Left colon (tissue), 2 donors: ENCODE measurements at regions not wholly inside any gene's neighbourhood (a gene's known extent, or its start where the extent isn't known, plus 50 kb on each side); places are given as distances from the start of the nearest gene placed in this dataset.

ENCODE experiments used
- ATAC-seq: fragments of 200-7000 bp; cut with Tn5 transposase; one replicate; pipeline ENCODE4 v1.9.1; 2020; ENCODE audit warnings: mild to moderate bottlenecking, moderate library complexity
- DNase-seq, 2 donors: peaks; one replicate each; pipeline ENCODE4 v3.0.0-alpha.2; 2020
- intact Hi-C, 2 donors: fragments of 100-400 bp; cut with DNase I in 1 of 2; cut with micrococcal nuclease in 1 of 2; formaldehyde crosslinking; loops; one replicate each; pipeline versions ENCODE4 v1.11.2 to v1.14.0; 2022; cut with DNase I, micrococcal nuclease
- donor health status: DM: no; HTN: no; CAD: no.
- donor health status: DM: yes; HTN: yes; CAD: no.

DNA sequence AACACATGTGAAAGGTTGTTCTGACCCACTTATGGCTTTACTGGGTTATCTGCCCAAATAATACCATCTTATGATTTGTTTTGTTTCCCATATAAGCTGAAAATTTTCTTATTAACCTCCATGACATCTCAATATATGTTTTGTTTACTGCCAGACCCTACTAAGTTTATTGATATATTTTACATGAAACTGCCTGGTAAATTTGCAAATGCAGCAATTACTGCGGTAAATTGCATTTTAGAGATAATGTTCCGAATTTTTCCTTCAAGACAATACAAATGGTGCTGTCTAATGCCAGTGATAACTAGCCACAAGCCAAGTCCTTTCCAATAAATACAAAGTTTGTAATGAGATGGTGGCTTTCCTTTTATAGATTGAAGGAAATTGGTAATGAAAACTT, 275.9 kb downstream of the SAMD5 start:
- no peak for ATAC-seq
- no peak for DNase-seq
- intact Hi-C loops = no loop called here

DNA sequence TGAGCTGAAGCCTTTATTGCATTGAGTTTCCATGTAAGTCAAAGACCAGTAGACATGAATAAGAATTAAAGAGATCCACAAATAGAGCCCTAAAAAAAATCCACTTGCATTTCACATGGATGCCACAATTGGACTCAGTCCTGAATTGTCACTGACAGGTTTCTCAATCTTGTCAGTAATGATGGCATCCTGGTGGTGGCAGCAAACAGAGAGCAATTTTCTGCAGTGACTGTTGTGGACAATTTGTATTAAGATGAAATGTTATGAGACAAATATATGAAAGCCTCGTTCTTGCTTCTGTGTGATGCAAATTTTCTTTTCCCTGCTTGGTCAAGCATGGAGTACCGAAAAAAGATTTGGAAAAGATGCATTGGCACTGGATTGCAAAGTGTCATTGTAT, 278.9 kb downstream of the SAMD5 start:
- DNase-seq (no peak), ATAC-seq (no peak)
- intact Hi-C loops = no loop called here

DNA sequence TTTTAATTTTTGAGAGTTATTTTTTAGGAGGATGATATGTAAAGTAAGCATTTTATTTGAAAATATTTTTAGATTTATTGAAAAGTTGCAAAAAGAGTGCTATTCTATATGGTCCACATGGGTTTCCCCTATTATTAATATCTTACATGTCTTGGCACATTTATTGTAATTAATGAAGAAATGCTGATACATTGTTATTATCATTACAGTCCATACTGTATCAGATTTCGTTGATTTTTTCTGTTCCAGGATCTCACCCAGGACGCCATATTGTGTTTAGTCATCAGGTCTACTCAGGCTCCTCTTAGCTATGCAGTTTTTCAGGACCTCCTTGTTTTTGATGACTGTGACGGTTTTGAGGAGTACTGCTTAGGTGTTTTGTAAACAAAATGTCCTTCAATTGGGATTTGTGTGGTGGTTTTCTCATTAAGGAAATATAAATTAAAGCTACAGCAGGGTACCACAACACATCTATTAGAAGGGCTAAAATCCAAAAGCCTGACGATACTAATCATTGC, 281.0 kb downstream of the SAMD5 start:
- no peak for DNase-seq
- intact Hi-C loops = no loop called here
- no peak for ATAC-seq

DNA sequence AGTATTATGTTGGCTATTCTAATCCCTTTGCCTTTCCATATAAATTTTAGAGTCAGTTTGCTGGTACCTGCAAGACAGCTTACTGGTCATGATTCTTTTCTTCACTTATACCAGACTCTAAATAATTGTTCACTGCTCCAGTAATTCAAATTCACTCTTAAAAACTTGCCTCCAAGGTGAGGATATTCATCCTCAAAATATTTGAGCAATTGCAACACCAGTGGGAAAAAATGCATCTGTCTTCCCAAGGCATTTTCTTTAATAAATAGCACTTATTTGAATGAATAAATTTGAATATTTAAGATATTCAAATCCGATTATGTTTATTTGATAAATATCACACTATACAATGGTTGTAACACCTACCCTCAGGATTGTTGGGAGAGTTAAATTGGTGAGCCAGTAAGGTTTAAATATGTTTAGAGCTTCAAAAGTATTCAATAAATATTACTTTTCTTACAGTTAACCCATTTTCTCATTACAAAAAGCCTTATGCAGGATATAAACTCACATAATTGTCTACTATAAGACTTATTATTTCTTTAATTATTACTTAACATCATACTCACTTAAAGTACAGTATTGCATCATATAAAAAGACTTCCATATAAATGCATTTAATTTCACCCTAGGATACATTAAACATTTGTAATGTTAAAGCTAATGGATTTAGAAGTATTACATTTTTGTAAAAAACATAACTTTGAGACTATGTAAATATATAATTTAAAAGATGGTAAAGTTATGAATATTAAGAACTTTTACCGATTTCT, 285.6 kb downstream of the SAMD5 start:
- DNase-seq = no peak
- no peak for ATAC-seq
- intact Hi-C loops = no loop called here

DNA sequence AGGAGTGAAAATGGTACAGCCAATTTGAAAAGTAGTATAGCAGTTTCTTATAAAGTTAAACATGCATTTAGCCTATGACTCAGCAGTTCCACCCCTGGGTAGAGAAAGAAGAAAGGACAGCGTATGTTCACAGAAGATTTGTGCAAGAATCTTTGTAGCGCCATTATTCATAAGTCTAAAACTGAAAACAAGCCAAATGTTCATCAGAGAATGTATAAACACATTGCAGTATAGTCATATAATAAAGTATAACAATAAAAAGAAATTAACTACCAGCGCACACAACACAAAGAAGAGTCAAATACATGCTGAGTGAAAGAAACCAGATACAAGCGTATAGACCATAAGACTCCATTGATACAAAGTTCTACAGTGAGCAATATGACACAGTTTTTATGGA, 294.0 kb downstream of the SAMD5 start:
- no peak for DNase-seq
- peak; percentile 44 for ATAC-seq
- intact Hi-C loops = no loop called here

DNA sequence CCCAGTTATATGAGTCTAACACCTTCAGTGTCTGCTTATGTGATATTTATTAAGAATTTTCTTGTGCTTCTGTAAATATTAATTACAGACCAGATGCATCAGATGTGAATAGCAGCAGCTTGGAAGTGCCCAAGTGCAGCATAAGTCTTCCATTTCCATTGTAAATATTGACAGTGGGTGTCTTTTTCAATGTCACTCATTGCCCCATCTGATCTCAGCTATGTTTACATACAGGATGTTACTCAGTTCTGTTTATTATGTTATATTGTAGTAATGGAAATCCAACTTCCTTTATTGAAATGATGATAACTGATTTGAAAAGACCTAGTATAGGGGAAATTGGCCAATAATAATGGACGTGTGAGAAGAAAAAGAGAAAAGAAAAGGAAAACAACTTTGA, 296.7 kb downstream of the SAMD5 start:
- DNase-seq = no peak
- ATAC-seq = peak; percentile 72
- intact Hi-C loops = no loop called here

DNA sequence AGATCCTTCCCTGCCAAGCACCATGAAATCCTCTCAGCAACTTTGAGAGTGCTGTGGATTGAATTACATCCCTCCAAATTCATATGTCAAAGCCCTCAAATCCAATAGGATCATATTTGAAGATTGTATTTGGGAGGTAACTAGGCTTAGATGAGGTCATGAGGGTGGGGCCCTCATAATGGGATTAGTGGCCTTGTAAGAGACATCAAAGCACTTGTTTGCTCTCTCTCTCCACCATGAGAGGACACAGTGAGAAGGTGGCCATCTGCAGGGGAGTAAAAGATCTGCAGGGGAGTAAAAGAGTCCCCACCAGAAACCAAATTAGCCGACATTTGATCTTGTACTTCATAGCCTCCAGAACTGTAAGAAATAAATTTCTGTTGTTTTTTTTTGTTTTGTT, 298.2 kb downstream of the SAMD5 start:
- intact Hi-C loops = no loop called here
- ATAC-seq = no peak

DNA sequence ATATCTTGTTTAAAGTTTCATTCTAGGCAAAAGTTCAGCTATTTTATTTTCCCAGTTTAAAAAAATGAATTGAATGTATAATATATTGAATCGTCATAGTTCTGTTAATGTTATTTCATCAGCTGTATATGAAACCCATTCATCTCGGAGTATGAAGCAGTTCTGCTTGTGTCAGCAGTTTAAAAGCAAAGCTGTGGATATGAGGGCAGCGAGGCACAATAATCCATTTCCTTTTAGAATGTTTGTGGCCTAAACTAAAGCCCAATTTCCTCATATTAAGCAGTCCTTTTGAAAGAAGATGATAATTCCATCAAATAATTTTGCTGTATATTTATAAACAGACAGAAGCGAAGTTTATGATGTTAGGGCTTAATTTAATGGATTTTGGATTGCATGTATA, 300.1 kb downstream of the SAMD5 start:
- ATAC-seq (no peak), DNase-seq (no peak)
- intact Hi-C loops = no loop called here

More for the DNA sequence above, 298.2 kb downstream of the SAMD5 start:
- no peak for DNase-seq

DNA sequence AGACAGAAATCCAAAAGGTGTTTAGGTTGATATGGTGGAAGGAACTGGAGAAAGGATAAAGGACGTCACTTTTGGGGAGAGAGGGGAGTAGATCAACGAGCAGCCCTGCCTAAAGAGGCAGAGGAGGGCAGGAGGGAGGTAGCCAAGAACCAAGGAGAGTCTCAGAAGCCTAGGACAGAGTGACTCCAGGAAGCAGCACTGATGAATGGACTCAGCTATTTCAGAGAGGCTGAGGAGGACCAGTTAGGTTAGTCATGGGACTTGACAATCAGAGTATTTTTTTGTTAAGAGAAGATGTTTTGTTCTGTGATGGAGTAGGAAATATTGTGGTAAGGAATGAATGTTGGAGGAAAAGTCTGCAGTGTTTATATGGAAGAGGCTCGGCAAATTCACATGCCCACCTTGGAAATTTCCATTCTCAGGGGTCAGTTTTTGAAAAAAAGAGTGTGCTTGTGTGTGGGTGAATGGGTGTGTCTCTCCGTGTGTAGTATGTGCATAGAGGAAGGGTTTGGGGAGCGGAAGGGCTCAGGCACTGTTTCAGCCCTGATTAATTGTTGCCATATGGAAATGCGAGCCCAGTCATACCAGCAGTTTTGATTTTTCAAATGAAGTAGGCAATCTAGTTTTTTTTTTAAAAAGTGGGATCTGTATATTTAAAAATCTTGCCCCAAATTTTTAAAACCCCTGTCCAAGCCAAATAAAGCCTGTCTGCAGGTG, 303.6 kb downstream of the SAMD5 start:
- intact Hi-C loops = no loop called here
- ATAC-seq (no peak), DNase-seq (no peak)

DNA sequence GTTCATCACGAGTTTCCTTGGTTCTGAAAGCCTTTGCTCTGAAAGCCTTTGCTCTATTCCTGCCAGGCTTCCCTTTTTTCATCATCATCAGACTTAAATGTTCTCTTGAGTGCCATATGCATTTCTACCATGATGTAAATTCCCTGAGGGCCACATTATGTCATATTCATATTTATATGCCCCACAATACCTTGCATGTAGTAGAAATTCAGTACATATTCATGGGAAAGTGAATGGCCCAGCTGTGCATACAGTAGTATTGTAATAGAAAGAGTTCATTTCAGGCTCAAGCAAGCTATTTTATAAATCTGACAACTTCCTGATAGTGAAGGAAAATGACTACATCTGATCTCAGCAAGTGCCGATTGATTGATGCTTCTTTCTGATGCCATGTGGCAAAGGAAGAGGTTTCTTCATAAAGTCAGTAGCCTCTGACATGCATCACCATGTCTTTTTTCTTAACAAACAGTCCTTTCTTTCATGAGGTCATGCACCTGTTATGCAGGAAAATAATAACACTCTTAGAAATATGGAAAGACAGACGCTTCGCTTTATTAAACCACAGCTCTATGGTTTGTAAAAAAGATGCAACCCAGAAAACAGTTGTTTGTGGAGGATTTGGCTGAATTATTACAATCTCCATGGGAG, 308.7 kb downstream of the SAMD5 start:
- intact Hi-C loops = no loop called here
- no peak for DNase-seq

DNA sequence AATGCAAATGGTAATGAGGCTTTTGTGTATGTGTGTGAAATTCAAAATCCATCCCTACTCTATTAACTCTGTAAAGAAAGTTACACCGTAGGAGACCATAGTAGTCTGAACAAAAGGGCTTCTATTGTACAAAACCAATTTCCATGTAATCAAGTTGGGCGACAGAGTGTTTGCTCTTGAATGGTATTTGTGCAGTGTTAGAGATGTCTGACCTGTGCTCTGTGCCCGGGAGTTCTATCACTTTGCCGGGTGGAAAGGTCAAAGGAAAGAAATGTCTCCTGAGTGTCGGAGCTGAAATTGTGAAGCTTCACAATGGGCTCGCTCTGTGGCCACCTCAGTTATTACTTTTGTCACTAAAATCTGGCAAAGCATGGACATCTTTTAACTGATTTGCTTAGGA, 312.0 kb downstream of the SAMD5 start:
- no peak for DNase-seq
- intact Hi-C loops = no loop called here
- ATAC-seq = no peak

More for the DNA sequence above, 308.7 kb downstream of the SAMD5 start:
- ATAC-seq = no peak

DNA sequence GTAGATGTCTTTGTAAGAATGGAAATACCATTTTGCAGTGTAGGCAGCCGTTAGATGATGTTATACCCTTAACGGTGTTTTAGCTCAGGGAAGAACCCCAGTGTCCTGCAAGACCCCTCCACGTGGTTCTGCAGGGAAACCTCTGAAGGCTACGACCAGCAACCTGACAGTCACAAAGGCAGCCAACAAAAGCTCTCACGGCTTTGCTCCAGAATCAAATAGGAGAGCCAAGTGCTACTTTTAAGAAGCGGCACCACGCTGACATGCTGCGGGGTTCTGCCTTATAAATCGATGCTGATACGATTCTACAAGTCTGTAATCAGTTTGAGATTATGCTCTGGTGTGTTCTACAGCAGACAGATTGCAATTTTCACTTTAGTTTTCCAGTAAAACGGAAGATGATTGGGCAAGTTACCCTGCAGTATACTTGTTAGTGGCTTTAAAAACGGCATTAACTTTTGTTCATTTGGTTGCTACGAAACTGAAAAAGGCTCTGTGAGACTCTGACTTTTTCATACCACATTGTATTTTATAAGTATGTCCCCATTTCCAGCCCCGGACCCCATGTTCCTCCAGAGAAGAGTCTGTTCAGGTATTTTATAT, 312.9 kb downstream of the SAMD5 start:
- DNase-seq (no peak), ATAC-seq (no peak)
- intact Hi-C loops = no loop called here

DNA sequence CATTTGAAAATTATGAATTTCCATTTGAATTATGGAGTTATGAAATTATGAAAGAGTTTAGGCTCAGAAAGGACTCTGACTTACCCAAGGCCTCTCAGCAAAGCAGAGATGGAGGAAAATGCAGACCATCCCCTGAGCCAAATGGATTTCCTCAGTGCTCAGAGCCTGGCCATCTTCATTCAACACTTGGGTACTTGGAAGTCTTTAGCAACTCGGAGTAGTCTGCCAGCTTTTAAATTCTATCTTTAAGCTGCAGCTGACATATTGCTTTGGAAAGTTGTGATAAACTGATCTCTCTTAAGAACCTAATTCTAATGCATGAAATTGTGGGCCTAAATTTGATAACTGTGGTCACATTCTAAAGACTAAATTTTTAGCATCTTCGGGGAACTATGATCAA, 315.4 kb downstream of the SAMD5 start:
- DNase-seq = no peak
- intact Hi-C loops = no loop called here
- no peak for ATAC-seq

DNA sequence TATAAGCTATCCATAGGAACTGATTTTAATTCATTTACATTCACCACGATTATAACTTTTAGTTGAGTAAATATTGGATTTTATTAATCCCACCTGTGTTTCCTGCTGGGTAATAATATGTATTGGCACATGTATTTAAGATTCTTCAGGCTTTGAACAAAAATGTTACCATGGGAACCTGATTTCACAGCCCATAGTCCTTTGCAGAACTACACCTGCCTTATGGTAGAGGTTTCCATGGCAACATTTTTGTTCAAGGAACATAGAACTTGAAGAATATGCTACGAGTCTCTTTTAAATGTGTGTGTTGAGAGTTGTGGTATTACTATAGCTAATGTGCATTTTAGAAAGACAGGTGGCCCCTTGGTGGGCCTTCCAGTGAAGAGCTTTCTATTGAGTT, 317.4 kb downstream of the SAMD5 start:
- intact Hi-C loops = no loop called here
- DNase-seq (no peak), ATAC-seq (no peak)

DNA sequence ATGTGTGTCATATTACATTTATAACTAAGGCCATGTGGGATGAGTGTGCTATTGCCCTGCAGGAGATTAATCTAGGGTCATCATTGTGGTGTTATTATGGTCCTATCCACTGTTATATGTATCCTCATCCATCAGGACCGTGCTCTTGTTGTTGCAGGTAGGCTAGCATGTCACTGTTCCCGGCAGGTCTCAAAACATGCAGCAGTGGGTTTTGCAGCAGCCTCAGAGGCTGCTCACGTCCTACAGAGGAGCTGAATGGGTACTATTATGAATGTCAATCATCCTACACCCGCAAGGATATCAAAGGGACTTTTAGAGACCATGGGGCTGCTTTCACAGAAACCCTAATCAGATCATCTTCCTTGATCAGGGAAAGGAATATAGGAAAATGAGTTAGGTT, 318.2 kb downstream of the SAMD5 start:
- ATAC-seq = no peak
- intact Hi-C loops = no loop called here

DNA sequence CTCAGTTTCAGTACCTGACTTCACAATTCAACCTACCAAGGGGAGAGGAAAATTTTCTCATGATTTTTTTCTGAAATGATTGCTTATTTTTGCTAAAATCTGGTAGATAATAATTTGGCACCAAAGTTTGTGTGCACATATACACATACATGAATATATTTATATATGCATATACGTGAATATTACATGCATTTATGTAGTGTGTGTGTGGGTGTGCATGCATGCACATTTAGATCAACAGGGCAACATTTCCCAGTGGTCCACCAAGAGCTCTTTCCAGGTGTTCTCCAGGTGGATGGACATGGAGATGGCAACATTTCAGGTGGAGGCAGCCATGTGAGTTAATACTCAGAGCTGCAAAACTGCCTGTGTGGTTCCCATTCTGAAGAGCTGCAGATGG, 320.9 kb downstream of the SAMD5 start:
- no peak for ATAC-seq
- intact Hi-C loops = no loop called here

More for the DNA sequence above, 318.2 kb downstream of the SAMD5 start:
- DNase-seq = no peak

DNA sequence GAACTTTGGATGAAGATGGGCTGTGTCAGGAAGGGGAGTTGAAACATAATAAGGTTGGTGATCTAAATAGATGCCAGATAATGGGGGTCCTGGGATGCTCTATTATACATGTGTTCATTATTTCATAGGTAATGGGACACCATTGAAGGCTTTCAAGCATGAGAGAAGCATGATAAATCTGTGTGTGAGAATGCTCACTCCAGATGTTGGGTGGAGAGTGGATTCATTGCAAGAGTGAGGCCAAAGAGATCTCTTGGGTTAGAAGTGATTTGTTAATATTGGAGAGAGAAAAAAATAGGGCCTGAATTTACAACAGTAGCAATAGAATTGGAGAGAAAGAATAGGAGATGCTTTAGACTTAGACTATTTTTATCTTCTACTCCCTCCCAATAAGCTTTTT, 321.3 kb downstream of the SAMD5 start:
- DNase-seq (no peak), ATAC-seq (no peak)
- intact Hi-C loops = no loop called here

More for the DNA sequence above, 320.9 kb downstream of the SAMD5 start:
- DNase-seq = no peak

DNA sequence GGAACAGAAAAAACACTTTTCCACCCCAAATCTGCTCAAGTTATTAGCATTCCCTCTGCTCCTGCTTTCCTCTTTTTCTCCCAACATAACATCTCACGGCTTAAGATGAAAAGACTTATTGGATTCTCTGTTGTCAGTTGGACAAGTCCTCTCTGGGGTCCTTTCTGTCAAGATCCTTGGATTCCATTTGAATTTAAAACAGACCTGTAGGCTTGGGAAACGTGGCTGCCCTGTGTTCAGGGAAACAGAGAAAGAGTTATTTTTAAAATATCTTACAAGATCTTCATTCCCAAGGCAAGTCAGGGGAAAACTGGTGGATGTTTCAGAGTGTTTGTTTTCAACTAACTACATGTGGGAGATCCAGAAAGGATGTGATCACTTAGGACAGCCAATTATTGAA, 322.9 kb downstream of the SAMD5 start:
- no peak for DNase-seq
- intact Hi-C loops = no loop called here
- ATAC-seq = no peak

DNA sequence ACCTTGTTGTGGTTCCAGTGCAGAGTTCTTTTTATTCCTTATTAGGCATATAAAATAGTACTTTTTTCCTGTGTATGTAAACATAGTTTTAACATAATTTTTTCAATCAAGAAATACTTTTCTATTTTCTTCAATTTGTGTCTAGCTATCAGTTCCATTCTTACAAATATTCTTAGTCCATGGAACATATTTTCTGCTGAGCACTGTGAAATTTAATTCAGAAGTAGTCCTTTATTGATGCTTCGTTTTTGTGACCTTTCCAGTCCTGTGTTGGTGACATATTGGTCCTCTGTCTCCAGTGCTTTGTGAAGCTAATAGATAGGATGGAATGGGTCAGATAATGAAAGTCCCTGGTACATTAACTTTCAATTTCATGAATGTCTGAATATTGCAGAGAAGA, 325.1 kb downstream of the SAMD5 start:
- intact Hi-C loops = no loop called here
- no peak for ATAC-seq

More for the DNA sequence above, 325.1 kb downstream of the SAMD5 start:
- DNase-seq = no peak
